ENCODE measurements at regions not wholly inside any gene's neighbourhood (a gene's known extent, or its start where the extent isn't known, plus 50 kb on each side); places are given as distances from the start of the nearest gene placed in this dataset.

- H3K36me3 ChIP-seq (ENCODE audit: control insufficient read depth, insufficient read depth, low read length) = no peaks in the 10 kb centered on the region
- ChIA-PET CTCF (interaction anchor here (0.5 kb wide), 1 partner anchor 20 kb away, joined by 3 read pairs; no protein-coding TSS in a partner anchor), POLR2A (ENCODE audit: unreplicated experiment) (no interaction called here)
- H3K18ac ChIP-seq (ENCODE audit: low read depth, low read length) = no peak overlapping the region
- no peak overlapping the region for H2AK9ac ChIP-seq (replicated peaks; ENCODE audit: low read depth, low read length, poor library complexity)
- H3K9ac ChIP-seq (ENCODE audit: low read depth, low read length) = no peak overlapping the region
- no peak overlapping the region for H2BK15ac ChIP-seq (ENCODE audit: low read depth, low read length)
- ATAC-seq (ENCODE audit: low read depth) (no peak), DNase-seq (no peak)
- no peak overlapping the region for H3K4me3 ChIP-seq (ENCODE audit: insufficient read depth, low read depth, low read length)
- no peak overlapping the region for H3K4me2 ChIP-seq (ENCODE audit: low read depth, low read length)
- peaks cover 15% of the 10 kb centered on the region for H3K9me3 ChIP-seq (ENCODE audit: control insufficient read depth, insufficient read depth, low read length)
- BruUV-seq (replicated peaks) = no TSS peak
- H3K9me1 ChIP-seq (ENCODE audit: insufficient read depth, low read length) = no peaks in the 10 kb centered on the region
- H3K23ac ChIP-seq (ENCODE audit: low read depth, low read length) = no peak overlapping the region
- no peak overlapping the region for H4K5ac ChIP-seq (ENCODE audit: low read depth, low read length)
- H2BK20ac ChIP-seq (ENCODE audit: low read depth, low read length) = no peak overlapping the region
- H4K91ac ChIP-seq (ENCODE audit: insufficient read depth, low read depth, low read length) = no peak overlapping the region
- TF ChIP-seq SMC3 (IDR thresholded peaks at IDR 0.05; ENCODE audit: low read depth, low read length) = no peak
- TF ChIP-seq RAD21 (IDR thresholded peaks at IDR 0.05; ENCODE audit: low read length) = no peak
- TF ChIP-seq, protein P1, sequence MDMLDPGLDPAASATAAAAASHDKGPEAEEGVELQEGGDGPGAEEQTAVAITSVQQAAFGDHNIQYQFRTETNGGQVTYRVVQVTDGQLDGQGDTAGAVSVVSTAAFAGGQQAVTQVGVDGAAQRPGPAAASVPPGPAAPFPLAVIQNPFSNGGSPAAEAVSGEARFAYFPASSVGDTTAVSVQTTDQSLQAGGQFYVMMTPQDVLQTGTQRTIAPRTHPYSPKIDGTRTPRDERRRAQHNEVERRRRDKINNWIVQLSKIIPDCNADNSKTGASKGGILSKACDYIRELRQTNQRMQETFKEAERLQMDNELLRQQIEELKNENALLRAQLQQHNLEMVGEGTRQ (IDR thresholded peaks at IDR 0.05; ENCODE audit: low read depth, low read length) = no peak
- TF ChIP-seq BHLHE40 (IDR thresholded peaks at IDR 0.05; ENCODE audit: low read depth, low read length) = no peak
- no peak for TF ChIP-seq MAZ (IDR thresholded peaks at IDR 0.05; ENCODE audit: borderline replicate concordance, low read depth, low read length)
- TF ChIP-seq RCOR1 (IDR thresholded peaks at IDR 0.05; ENCODE audit: insufficient replicate concordance, low read length) = no peak
- no peak for TF ChIP-seq NFE2L2 (IDR thresholded peaks at IDR 0.05; ENCODE audit: low read depth, low read length)
- no peak for TF ChIP-seq MAFK (IDR thresholded peaks at IDR 0.05; ENCODE audit: low read depth, low read length)
- TF ChIP-seq, protein P2, sequence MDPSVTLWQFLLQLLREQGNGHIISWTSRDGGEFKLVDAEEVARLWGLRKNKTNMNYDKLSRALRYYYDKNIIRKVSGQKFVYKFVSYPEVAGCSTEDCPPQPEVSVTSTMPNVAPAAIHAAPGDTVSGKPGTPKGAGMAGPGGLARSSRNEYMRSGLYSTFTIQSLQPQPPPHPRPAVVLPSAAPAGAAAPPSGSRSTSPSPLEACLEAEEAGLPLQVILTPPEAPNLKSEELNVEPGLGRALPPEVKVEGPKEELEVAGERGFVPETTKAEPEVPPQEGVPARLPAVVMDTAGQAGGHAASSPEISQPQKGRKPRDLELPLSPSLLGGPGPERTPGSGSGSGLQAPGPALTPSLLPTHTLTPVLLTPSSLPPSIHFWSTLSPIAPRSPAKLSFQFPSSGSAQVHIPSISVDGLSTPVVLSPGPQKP (IDR thresholded peaks at IDR 0.05; ENCODE audit: borderline replicate concordance, low read depth, low read length) = no peak
- no peak for TF ChIP-seq MXI1 (IDR thresholded peaks at IDR 0.05; ENCODE audit: borderline replicate concordance, low read depth, low read length)
- no peak for TF ChIP-seq CTCF (conservative IDR thresholded peaks at IDR 0.05; ENCODE audit: low read depth, low read length)
- TF ChIP-seq RFX5 (IDR thresholded peaks at IDR 0.05; ENCODE audit: low read depth, low read length) = no peak
- H3K27me3 ChIP-seq (ENCODE audit: control insufficient read depth, insufficient read depth, low read length) = no peaks in the 10 kb centered on the region
- no peak overlapping the region for H3K14ac ChIP-seq (replicated peaks; ENCODE audit: low read depth, low read length)
- no peak overlapping the region for H3K4ac ChIP-seq (ENCODE audit: low read depth, low read length)
- intact Hi-C loops (cut with micrococcal nuclease) = no loop called here
- H2BK120ac ChIP-seq (ENCODE audit: low read depth, low read length) = no peak overlapping the region
- no peaks in the 10 kb centered on the region for H4K20me1 ChIP-seq (ENCODE audit: insufficient read depth, low read length)
- dilution Hi-C loops (cut with HindIII; ENCODE audit: low sequenced_read_pairs, unreplicated experiment) = no loop called here
- no peak overlapping the region for H2AFZ ChIP-seq (replicated peaks; ENCODE audit: low read length, poor library complexity)
- H3K79me1 ChIP-seq (ENCODE audit: low read depth in 1 of 2, low read length in 2 of 2) = no peaks in the 10 kb centered on the region
- no peak overlapping the region for H2BK5ac ChIP-seq (ENCODE audit: low read depth, low read length, poor library complexity, severe bottlenecking)
- H3K27ac ChIP-seq (ENCODE audit: insufficient read depth, low read length) = no peak overlapping the region
- in situ Hi-C loops (cut with MboI; ENCODE audit: low sequenced_read_pairs) = no loop called here
- WGBS, 2 experiments (ENCODE audit: extremely low coverage in 2 of 2, insufficient read length in 1 of 2) = 100% methylated on average over 3 of the region's 15 CpGs; no CpG with 5 or more reads in 1 of the 2 experiments
- no peak overlapping the region for H4K8ac ChIP-seq (ENCODE audit: low read depth in 2 of 2, low read length in 2 of 2)
- H3K56ac ChIP-seq (ENCODE audit: extremely low read depth, insufficient read depth, low read length) = no peak overlapping the region
- H2AK5ac ChIP-seq (ENCODE audit: low read depth, low read length) = no peak overlapping the region
- no peaks in the 10 kb centered on the region for H3K4me1 ChIP-seq (ENCODE audit: control insufficient read depth, insufficient read depth, low read length)
Measured at GRCh38 chr17:54754560-54754959, 146.1 kb upstream of the TOM1L1 start.

All from IMR-90 (cell line).